ENCODE measurements at regions not wholly inside any gene's neighbourhood (a gene's known extent, or its start where the extent isn't known, plus 50 kb on each side); places are given as distances from the start of the nearest gene placed in this dataset.

- no peak for TF ChIP-seq POLR2AphosphoS5 (IDR thresholded peaks at IDR 0.05; ENCODE audit: low read depth, low read length)
- no peak for TF ChIP-seq SIN3A (IDR thresholded peaks at IDR 0.05; ENCODE audit: borderline replicate concordance, insufficient read depth, low read length)
- no peak for TF ChIP-seq REST (IDR thresholded peaks at IDR 0.05; ENCODE audit: insufficient read depth in 1 of 2, low read depth in 2 of 2, low read length in 2 of 2)
- TF ChIP-seq FOXP2 (optimal IDR thresholded peaks at IDR 0.05; ENCODE audit: borderline replicate concordance, extremely low read depth, extremely low read length, insufficient read depth): no peak
Observed at GRCh38 chr6:845101-845500, 152.2 kb upstream of the EXOC2 start.
